Rectal smooth muscle tissue (tissue), 1 donor: ENCODE measurements at regions not wholly inside any gene's neighbourhood (a gene's known extent, or its start where the extent isn't known, plus 50 kb on each side); places are given as distances from the start of the nearest gene placed in this dataset.

Experiments
- H3K27ac ChIP-seq: one replicate; pipeline ENCODE4 v1.7.0; 2013; ENCODE audit warnings: low read depth, low read length, inconsistent platforms
- H3K27me3 ChIP-seq: one replicate; pipeline ENCODE4 v1.7.0; 2013; ENCODE audit warnings: low read length; ENCODE audit not compliant: control insufficient read depth, insufficient read depth
- H3K36me3 ChIP-seq: one replicate; pipeline ENCODE4 v1.7.0; 2013; ENCODE audit warnings: low read length; ENCODE audit not compliant: control insufficient read depth, insufficient read depth
- H3K4me1 ChIP-seq: one replicate; pipeline ENCODE4 v1.7.0; 2013; ENCODE audit warnings: low read length; ENCODE audit not compliant: control insufficient read depth, insufficient read depth
- H3K4me3 ChIP-seq: one replicate; pipeline ENCODE4 v1.7.0; 2013; ENCODE audit warnings: low read length
- H3K9ac ChIP-seq: one replicate; pipeline ENCODE4 v1.7.0; 2013; ENCODE audit warnings: low read length

DNA sequence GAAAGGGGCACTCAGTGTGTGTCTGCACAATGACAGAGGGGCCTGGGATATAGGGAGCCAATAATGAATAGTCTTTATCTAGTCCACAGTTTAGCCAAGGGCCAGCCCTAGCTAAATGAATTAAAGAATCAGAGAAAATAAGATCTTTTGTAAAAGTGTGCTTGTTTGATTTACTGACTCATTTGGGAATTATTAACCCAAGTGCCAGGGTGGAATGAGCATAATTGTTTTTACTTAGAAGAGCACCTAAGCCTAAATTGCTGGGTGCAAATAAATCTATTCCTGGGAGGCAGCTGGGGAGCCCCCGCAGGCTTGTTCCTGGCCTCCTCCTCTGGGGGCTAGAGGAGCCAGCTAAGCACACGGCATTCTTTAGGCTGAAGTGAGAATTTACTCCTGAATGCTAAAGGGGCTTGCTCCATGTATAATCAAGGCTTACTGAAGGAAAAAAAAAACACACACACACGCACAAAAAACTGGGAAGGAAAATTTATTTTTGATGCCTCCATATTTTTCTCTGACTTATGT is 405.3 kb upstream of the SUCLG2 start:
- Histone ChIP-seq H3K27me3 (no peaks in the 10 kb centered on the region), H3K9ac (no peak overlapping the region), H3K4me1 (no peaks in the 10 kb centered on the region), H3K36me3 (no peaks in the 10 kb centered on the region), H3K27ac (no peak overlapping the region), H3K4me3 (no peak overlapping the region)

DNA sequence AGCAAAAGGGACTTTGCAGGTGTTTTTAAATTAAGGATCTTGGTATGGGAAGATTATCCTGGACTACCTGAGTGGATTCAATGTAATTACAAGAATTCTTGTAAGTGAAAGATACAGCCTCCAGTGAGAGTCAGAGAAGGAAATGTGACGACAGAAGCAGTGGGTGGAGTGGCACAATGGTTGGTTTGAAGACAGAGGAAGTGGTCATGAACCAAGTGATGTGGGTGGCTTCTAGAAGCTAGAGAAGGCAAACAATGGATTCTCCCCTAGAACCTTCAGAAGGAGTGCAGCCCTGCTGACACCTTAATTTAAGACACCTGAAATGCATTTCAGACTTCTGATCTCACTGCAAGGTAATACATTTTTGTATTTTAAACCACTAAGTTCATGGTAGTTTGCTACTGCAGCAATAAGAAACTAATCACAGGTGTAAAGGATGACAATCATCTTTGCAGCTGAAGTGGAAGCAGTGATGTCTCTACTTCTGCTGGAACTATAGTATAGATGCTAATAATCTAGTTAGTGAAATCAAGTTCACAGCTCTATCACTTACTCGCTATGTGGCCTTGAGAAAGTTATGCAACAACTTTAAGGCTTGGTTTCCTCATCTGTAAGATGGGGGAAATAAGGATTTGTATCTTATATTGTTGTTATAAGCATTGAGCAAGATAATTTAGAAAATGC is 403.4 kb upstream of the SUCLG2 start:
- Histone ChIP-seq H3K36me3 (no peaks in the 10 kb centered on the region), H3K4me3 (no peak overlapping the region), H3K9ac (no peak overlapping the region), H3K4me1 (no peaks in the 10 kb centered on the region), H3K27ac (no peak overlapping the region), H3K27me3 (no peaks in the 10 kb centered on the region)

DNA sequence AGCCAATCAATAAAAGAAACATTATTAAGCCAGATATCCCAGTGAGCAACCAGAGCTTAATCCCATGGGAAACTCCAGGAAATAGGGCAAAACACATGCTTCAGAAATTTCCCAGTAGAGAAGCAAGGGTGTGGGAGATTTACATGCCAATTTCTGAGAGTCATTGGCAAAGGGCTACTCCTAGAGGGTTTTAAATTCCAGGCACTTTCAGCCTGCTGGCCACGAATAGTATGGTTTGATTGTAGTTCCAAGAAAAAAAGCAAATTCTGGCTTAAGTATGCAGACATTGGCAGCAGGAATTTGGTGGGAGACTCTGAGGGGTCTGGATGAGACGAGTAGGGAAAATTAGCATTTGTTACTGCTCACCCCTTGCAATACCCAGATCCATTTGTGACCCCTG is 402.1 kb upstream of the SUCLG2 start:
- Histone ChIP-seq H3K36me3 (no peaks in the 10 kb centered on the region), H3K4me3 (no peak overlapping the region), H3K27ac (no peak overlapping the region), H3K4me1 (no peaks in the 10 kb centered on the region), H3K27me3 (no peaks in the 10 kb centered on the region), H3K9ac (no peak overlapping the region)

DNA sequence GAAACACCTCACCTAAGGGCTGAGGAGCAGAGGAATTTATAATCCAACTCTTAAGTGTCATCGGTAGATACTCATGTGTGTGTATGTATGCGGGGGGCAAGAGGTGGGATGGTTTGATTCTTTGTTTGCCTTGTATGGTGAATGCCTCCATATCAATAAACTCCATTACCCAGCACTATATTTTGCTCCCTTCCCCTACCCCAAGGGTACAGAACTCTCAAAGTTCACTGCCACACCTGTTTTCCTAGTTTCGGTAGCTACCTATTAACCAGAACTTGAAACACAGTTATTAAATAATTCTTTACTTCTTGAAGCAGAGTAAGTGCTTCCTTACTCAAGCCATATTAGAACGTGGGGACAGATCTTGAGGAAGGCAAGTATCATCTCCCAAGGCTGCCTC is 400.8 kb upstream of the SUCLG2 start:
- no peak overlapping the region for H3K4me3 ChIP-seq
- H3K4me1 ChIP-seq, result no peaks in the 10 kb centered on the region

DNA sequence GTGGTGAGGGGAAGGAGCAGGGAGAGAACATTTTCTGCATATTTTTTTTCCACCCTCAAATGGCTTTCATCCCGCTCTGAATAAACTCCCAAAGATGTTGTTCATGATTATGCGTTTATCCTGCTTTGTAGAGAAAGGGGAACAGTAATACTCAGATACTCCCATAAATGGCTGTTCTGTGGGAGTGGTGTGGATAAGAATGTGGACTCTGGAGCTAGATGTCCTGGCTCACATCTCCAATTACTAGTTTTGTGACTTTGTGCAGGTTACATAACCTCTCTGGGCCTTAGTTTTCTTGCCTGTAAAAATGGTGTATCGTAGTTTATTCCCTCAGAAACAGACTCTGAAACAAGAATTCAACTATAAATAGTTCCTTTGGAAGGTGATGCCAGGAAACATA is 395.4 kb upstream of the SUCLG2 start:
- Histone ChIP-seq H3K27ac (no peak overlapping the region), H3K27me3 (no peaks in the 10 kb centered on the region), H3K36me3 (no peaks in the 10 kb centered on the region), H3K4me3 (no peak overlapping the region), H3K4me1 (no peaks in the 10 kb centered on the region), H3K9ac (no peak overlapping the region)

More for the DNA sequence above, 400.8 kb upstream of the SUCLG2 start:
- H3K27ac ChIP-seq, result no peak overlapping the region
- H3K36me3 ChIP-seq, result no peaks in the 10 kb centered on the region
- H3K9ac ChIP-seq, result no peak overlapping the region
- H3K27me3 ChIP-seq, result no peaks in the 10 kb centered on the region

DNA sequence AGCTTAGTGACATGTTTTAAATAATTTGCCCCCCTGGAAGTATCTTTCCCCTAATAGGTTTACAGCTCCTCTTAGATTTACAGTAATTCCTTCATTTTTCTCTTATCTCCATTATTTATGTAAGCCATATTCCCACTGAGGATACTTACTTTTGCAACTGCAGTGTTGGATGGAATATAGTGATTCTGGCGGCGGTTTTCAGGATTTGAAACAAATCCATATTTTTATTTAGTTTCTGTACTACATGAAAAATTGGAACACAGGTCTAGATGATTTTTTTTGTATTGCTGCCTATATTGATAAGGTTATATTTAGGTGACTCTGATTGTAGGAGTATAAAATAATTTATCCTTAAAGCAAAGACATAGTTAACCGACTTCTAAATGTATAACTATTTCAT is 391.6 kb upstream of the SUCLG2 start:
- Histone ChIP-seq H3K36me3 (no peaks in the 10 kb centered on the region), H3K4me3 (no peak overlapping the region), H3K4me1 (no peaks in the 10 kb centered on the region), H3K9ac (no peak overlapping the region), H3K27ac (no peak overlapping the region), H3K27me3 (no peaks in the 10 kb centered on the region)

DNA sequence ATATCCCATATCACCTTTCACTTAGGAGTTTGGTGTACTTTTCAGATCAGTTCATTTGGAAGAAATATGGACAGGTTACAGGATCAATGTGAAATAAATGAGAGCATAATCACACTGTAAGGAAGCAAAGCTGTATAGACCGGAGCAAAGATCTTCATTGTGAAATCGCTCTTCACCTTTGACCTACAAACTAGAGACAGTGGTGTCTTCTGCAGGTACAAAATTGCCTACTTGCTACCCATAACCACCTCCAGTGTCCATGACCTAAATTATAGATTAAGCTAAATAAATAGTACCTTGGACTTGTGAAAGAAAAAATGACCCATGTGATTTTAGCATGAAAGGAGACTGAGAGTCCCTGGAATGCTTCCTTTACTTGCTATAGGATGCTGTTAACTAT is 379.5 kb upstream of the SUCLG2 start:
- Histone ChIP-seq H3K27me3 (no peaks in the 10 kb centered on the region), H3K27ac (no peak overlapping the region)

DNA sequence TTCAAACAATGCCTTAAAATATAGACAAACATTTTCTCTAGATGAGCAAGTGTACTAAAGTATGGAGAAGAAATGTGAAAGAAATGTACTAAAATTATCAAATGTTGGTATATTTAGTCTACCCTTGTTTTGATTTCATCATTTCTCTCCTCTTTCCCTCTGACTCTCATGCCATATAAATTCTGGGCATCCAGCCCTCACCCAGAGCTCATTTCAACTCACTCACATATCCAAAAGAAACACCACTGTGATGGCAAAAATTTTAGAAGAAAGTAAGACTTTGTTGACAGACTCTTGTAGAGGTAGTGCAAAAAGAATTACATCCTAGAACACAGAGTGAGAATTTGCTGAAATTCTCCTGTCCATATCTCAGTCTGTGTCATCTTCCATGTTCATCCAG is 377.8 kb upstream of the SUCLG2 start:
- no peaks in the 10 kb centered on the region for H3K27me3 ChIP-seq
- no peak overlapping the region for H3K4me3 ChIP-seq
- no peaks in the 10 kb centered on the region for H3K4me1 ChIP-seq

More for the DNA sequence above, 379.5 kb upstream of the SUCLG2 start:
- Histone ChIP-seq H3K9ac (no peak overlapping the region), H3K4me3 (no peak overlapping the region), H3K4me1 (no peaks in the 10 kb centered on the region), H3K36me3 (no peaks in the 10 kb centered on the region)

DNA sequence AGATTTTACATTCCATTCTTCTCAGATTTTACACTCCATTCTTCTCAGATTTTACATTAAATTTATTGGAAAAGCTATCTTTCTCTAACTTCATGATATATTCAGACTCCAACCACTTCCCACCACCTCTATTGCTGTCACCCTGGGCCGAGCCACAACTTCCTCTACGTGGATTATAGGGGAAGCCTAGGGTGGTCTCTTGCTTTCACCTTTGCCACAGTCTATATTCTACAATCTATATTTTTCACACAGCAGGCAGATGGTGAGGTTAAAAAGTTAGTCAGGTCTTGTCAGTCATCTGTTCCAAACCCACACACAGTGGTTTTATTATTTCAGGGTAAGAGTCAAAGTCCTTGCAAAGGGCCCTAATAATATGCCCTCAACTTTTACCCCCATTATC is 370.8 kb upstream of the SUCLG2 start:
- H3K27me3 ChIP-seq, result no peaks in the 10 kb centered on the region
- no peak overlapping the region for H3K9ac ChIP-seq

More for the DNA sequence above, 377.8 kb upstream of the SUCLG2 start:
- H3K27ac ChIP-seq, result no peak overlapping the region
- no peaks in the 10 kb centered on the region for H3K36me3 ChIP-seq
- no peak overlapping the region for H3K9ac ChIP-seq

DNA sequence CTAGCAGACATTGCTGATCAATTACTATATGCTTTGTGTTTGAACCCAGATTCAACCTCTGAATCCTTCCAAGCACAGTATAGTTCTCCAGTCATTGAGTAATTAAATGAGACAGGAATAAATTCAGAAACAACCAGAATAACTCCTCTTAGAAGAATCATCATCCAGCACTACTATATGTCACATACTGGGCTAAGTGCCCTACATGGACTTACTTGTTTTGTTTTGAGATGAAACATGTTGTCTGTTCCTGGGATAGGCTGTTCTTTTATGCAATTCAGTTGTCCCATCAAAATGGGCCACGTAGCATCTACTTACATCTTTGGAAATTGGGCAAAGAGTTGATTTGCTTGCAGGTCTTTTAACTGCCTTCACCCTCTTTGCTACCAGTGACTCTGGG is 365.5 kb upstream of the SUCLG2 start:
- Histone ChIP-seq H3K27me3 (no peaks in the 10 kb centered on the region), H3K27ac (no peak overlapping the region), H3K4me3 (no peak overlapping the region), H3K36me3 (no peaks in the 10 kb centered on the region), H3K4me1 (no peaks in the 10 kb centered on the region), H3K9ac (no peak overlapping the region)

More for the DNA sequence above, 370.8 kb upstream of the SUCLG2 start:
- Histone ChIP-seq H3K36me3 (no peaks in the 10 kb centered on the region), H3K4me1 (no peaks in the 10 kb centered on the region), H3K27ac (no peak overlapping the region), H3K4me3 (no peak overlapping the region)

DNA sequence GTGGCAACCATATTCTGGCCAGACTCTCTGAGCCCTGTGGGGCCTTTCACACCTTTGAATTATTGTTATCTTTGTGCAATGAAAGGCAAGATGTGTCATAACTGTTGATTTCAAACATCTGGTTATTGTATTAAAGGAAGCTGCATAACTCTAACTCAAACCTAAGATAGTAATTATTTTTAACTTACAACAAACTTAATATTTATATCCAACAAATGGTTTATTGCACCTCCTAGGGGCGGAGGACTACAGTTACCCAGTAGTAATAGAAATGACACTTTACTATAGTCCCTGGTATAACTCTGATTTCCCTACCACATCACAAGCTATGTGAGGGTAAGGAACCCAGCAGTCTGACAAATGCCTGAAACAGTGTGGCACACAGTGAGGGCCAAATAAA is 363.9 kb upstream of the SUCLG2 start:
- Histone ChIP-seq H3K27ac (no peak overlapping the region), H3K4me1 (no peaks in the 10 kb centered on the region), H3K36me3 (no peaks in the 10 kb centered on the region), H3K4me3 (no peak overlapping the region), H3K27me3 (no peaks in the 10 kb centered on the region), H3K9ac (no peak overlapping the region)

DNA sequence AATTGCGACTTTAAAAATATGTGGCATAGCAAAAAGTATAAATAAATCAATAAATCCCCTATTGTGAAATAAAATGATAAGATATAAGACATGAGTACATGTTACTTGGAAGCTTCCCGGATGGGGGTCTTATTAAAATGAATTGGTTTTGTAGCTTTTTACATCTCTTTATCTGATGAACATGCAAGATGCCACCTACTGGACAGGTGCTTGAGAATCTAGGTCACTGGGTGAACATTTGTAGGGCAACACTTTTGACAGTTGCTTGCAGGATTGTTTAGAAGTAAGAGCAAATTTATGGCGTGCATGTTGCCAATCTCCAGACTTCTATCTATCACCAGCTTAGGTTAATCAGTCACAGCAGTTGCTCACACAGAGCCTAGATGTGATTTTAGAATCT is 362.7 kb upstream of the SUCLG2 start:
- Histone ChIP-seq H3K4me1 (no peaks in the 10 kb centered on the region), H3K4me3 (no peak overlapping the region), H3K9ac (no peak overlapping the region), H3K27ac (no peak overlapping the region), H3K27me3 (no peaks in the 10 kb centered on the region), H3K36me3 (no peaks in the 10 kb centered on the region)

DNA sequence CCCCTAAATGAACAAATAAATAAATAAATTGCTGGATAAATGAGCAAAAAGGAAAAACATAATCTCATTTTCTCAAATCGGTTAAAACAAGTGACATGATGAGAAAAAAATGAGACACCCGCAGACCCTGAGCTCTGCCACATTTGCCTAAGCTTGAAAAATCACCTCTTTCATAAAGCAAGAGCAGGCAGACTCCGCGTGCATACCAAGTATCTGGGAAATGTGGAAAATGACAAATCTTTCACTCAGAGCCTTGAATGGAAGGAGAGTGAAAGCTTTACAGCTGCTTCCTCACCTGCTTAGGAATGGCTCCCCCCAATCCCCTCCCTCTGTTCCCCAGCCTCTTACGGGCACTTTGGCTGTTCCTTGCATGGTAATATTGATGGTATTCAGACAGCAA is 355.5 kb upstream of the SUCLG2 start:
- H3K27ac ChIP-seq, result no peak overlapping the region
- H3K9ac ChIP-seq, result no peak overlapping the region
- no peak overlapping the region for H3K4me3 ChIP-seq
- H3K36me3 ChIP-seq, result no peaks in the 10 kb centered on the region
- no peaks in the 10 kb centered on the region for H3K4me1 ChIP-seq
- no peaks in the 10 kb centered on the region for H3K27me3 ChIP-seq
